ENCODE measurements at regions not wholly inside any gene's neighbourhood (a gene's known extent, or its start where the extent isn't known, plus 50 kb on each side); places are given as distances from the start of the nearest gene placed in this dataset.

- no peak overlapping the region for H3K4me3 ChIP-seq (ENCODE audit: low read length, poor library complexity, severe bottlenecking)
- H3K27me3 ChIP-seq (ENCODE audit: insufficient read depth, low read length, poor library complexity, severe bottlenecking): no peaks in the 10 kb centered on the region
- no peak overlapping the region for H3K4me2 ChIP-seq (ENCODE audit: low read depth, low read length, poor library complexity, severe bottlenecking)
- no peaks in the 10 kb centered on the region for H3K79me2 ChIP-seq (ENCODE audit: insufficient read depth, low read length)
- H3F3A ChIP-seq (ENCODE audit: low read depth): no peaks in the 10 kb centered on the region
- H4K20me1 ChIP-seq (ENCODE audit: insufficient read depth, low read length, poor library complexity, severe bottlenecking): no peaks in the 10 kb centered on the region
- H3K4me1 ChIP-seq (ENCODE audit: insufficient read depth, low read length, poor library complexity, severe bottlenecking): no peaks in the 10 kb centered on the region
- no peaks in the 10 kb centered on the region for H3K9me3 ChIP-seq (ENCODE audit: insufficient read depth, low read depth, low read length)
- H3K9ac ChIP-seq (ENCODE audit: low read depth, low read length, poor library complexity, severe bottlenecking): no peak overlapping the region
- no peaks in the 10 kb centered on the region for H3K9me2 ChIP-seq (replicated peaks; ENCODE audit: low read depth, low read length)
- no peak overlapping the region for H2AFZ ChIP-seq (ENCODE audit: low read length)
- TF ChIP-seq CTCF (conservative IDR thresholded peaks at IDR 0.05; ENCODE audit: low read length) (no peak), EZH2phosphoT487 (IDR thresholded peaks at IDR 0.05; ENCODE audit: borderline replicate concordance) (no peak)
- no peaks in the 10 kb centered on the region for H3K36me3 ChIP-seq (ENCODE audit: insufficient read depth, low read length)
Measured at GRCh38 chr15:94033683-94034020, 197.7 kb upstream of the MCTP2 start.

GRCh38 chr15:94033014-94033682 is 198.2 kb upstream of the MCTP2 start:
- Histone ChIP-seq H3K27me3 (ENCODE audit: insufficient read depth, low read length, poor library complexity, severe bottlenecking) (no peaks in the 10 kb centered on the region), H2AFZ (ENCODE audit: low read length) (no peak overlapping the region), H3K4me2 (ENCODE audit: low read depth, low read length, poor library complexity, severe bottlenecking) (no peak overlapping the region), H3F3A (ENCODE audit: low read depth) (no peaks in the 10 kb centered on the region), H3K4me1 (ENCODE audit: insufficient read depth, low read length, poor library complexity, severe bottlenecking) (no peaks in the 10 kb centered on the region), H3K9ac (ENCODE audit: low read depth, low read length, poor library complexity, severe bottlenecking) (no peak overlapping the region), H3K36me3 (ENCODE audit: insufficient read depth, low read length) (no peaks in the 10 kb centered on the region), H3K79me2 (ENCODE audit: insufficient read depth, low read length) (no peaks in the 10 kb centered on the region), H4K20me1 (ENCODE audit: insufficient read depth, low read length, poor library complexity, severe bottlenecking) (no peaks in the 10 kb centered on the region), H3K9me3 (ENCODE audit: insufficient read depth, low read depth, low read length) (no peaks in the 10 kb centered on the region), H3K4me3 (ENCODE audit: low read length, poor library complexity, severe bottlenecking) (no peak overlapping the region), H3K9me2 (replicated peaks; ENCODE audit: low read depth, low read length) (no peaks in the 10 kb centered on the region)
- no peak for TF ChIP-seq CTCF (conservative IDR thresholded peaks at IDR 0.05; ENCODE audit: low read length)
- TF ChIP-seq EZH2phosphoT487 (IDR thresholded peaks at IDR 0.05; ENCODE audit: borderline replicate concordance): no peak

DNA sequence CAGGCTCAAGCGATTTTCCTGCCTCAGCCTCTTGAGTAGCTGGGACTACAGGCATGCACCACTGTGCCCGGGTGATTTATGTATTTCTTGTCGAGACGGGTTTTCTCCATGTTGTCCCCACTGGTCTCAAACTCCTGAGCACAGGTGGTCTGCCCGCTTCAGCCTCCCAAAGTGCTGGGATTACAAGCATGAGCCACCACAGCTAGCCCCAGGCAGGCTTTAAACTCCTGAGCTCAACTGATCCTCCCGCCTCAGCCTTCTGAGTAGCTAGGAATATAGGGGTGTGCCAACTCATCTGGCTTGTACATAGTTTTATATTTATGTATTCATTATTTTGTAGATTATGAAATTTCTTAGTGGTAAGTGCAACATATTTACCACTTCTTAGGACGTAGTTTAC is 198.8 kb upstream of the MCTP2 start:
- no peaks in the 10 kb centered on the region for H3K36me3 ChIP-seq (ENCODE audit: insufficient read depth, low read length)
- H3K4me1 ChIP-seq (ENCODE audit: insufficient read depth, low read length, poor library complexity, severe bottlenecking): no peaks in the 10 kb centered on the region
- H3F3A ChIP-seq (ENCODE audit: low read depth): no peaks in the 10 kb centered on the region
- TF ChIP-seq EZH2phosphoT487 (IDR thresholded peaks at IDR 0.05; ENCODE audit: borderline replicate concordance) (no peak), CTCF (conservative IDR thresholded peaks at IDR 0.05; ENCODE audit: low read length) (no peak)
- no peaks in the 10 kb centered on the region for H3K9me2 ChIP-seq (replicated peaks; ENCODE audit: low read depth, low read length)
- H3K9me3 ChIP-seq (ENCODE audit: insufficient read depth, low read depth, low read length): no peaks in the 10 kb centered on the region
- no peak overlapping the region for H3K4me3 ChIP-seq (ENCODE audit: low read length, poor library complexity, severe bottlenecking)
- H3K9ac ChIP-seq (ENCODE audit: low read depth, low read length, poor library complexity, severe bottlenecking): no peak overlapping the region
- no peaks in the 10 kb centered on the region for H4K20me1 ChIP-seq (ENCODE audit: insufficient read depth, low read length, poor library complexity, severe bottlenecking)
- no peak overlapping the region for H2AFZ ChIP-seq (ENCODE audit: low read length)
- H3K27me3 ChIP-seq (ENCODE audit: insufficient read depth, low read length, poor library complexity, severe bottlenecking): no peaks in the 10 kb centered on the region
- no peak overlapping the region for H3K4me2 ChIP-seq (ENCODE audit: low read depth, low read length, poor library complexity, severe bottlenecking)
- no peaks in the 10 kb centered on the region for H3K79me2 ChIP-seq (ENCODE audit: insufficient read depth, low read length)

Data from Loucy (cell line).